ENCODE measurements at regions not wholly inside any gene's neighbourhood (a gene's known extent, or its start where the extent isn't known, plus 50 kb on each side); places are given as distances from the start of the nearest gene placed in this dataset.
"Not testable (repeated sequence)": the region's sequence is repeated elsewhere in the genome, so short reads cannot be mapped to it uniquely, and the experiment has no call there.

DNA sequence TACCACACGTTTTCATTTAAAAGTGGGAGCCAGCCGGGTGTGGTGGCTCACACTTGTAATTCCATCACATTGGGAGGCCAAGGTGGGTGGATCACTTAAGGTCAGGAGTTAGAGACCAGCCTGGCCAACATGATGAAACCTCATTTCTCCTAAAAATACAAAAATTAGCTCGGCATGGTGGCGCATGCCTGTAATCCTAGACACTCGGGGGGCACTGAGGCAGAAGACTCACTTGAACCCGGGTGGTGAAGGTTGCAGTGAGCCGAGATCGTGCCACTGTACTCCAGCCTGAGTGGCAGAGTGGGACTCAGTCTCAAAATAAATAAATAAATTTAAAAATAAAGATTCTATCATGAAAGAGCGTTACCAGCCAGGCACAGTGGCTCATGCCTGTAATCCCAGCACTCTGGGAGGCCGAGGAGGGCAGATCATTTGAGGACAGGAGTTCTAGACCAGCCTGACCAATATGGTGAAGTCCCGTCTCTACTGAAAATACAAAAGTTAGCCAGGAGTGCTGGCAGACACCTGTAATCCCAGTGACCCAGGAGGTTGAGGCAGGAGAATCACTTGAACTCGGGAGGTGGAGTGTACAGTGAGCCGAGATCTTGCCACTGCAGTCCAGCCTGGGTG is 135.4 kb upstream of the TPTE start:
- TF ChIP-seq EZH2 (IDR thresholded peaks at IDR 0.05; ENCODE audit: insufficient read depth, poor library complexity, severe bottlenecking); EZH2phosphoT487 (IDR thresholded peaks at IDR 0.05; ENCODE audit: insufficient read depth, low read depth): not testable (repeated sequence)
